ENCODE measurements at regions not wholly inside any gene's neighbourhood (a gene's known extent, or its start where the extent isn't known, plus 50 kb on each side); places are given as distances from the start of the nearest gene placed in this dataset.
A peak's percentile ranks its signal among the peaks of the same experiment; 100 is the strongest.

- H3K27ac ChIP-seq (ENCODE audit: low read depth in 2 of 2, low read length in 2 of 2), result no peak overlapping the region
- H3K4me1 ChIP-seq (ENCODE audit: control insufficient read depth in 2 of 2, insufficient read depth in 2 of 2, low read length in 2 of 2), result peaks cover 23 to 33% of the 10 kb centered on the region in 2 donors
- no peaks in the 10 kb centered on the region for H3K9me3 ChIP-seq (ENCODE audit: control insufficient read depth in 2 of 2, low read length in 2 of 2)
- no peaks in the 10 kb centered on the region for H3K27me3 ChIP-seq (ENCODE audit: control insufficient read depth in 2 of 2, insufficient read depth in 2 of 2, low read length in 2 of 2)
- H3K9ac ChIP-seq (ENCODE audit: low read depth in 1 of 2, low read length in 2 of 2), result no peak overlapping the region
- H3K4me3 ChIP-seq (ENCODE audit: low read length in 2 of 2), result no peak overlapping the region
- no peaks in the 10 kb centered on the region for H3K36me3 ChIP-seq (ENCODE audit: control insufficient read depth in 2 of 2, insufficient read depth in 2 of 2, low read length in 2 of 2)
Observed at GRCh38 chr2:8524388-8524787, 157.5 kb upstream of the ID2 start.

- no peak overlapping the region for H3K9ac ChIP-seq (ENCODE audit: low read depth in 1 of 2, low read length in 2 of 2)
- H3K27ac ChIP-seq (ENCODE audit: low read depth in 2 of 2, low read length in 2 of 2), result no peak overlapping the region
- H3K4me3 ChIP-seq (ENCODE audit: low read length in 2 of 2), result no peak overlapping the region
- H3K4me1 ChIP-seq (ENCODE audit: control insufficient read depth in 2 of 2, insufficient read depth in 2 of 2, low read length in 2 of 2), result peaks cover 23 to 33% of the 10 kb centered on the region in 2 donors
- no peaks in the 10 kb centered on the region for H3K27me3 ChIP-seq (ENCODE audit: control insufficient read depth in 2 of 2, insufficient read depth in 2 of 2, low read length in 2 of 2)
- H3K9me3 ChIP-seq (ENCODE audit: control insufficient read depth in 2 of 2, low read length in 2 of 2), result no peaks in the 10 kb centered on the region
- no peaks in the 10 kb centered on the region for H3K36me3 ChIP-seq (ENCODE audit: control insufficient read depth in 2 of 2, insufficient read depth in 2 of 2, low read length in 2 of 2)
Observed at GRCh38 chr2:8524823-8525222, 157.0 kb upstream of the ID2 start.

GRCh38 chr2:8525236-8525581 lies 156.6 kb upstream of the ID2 start:
- Histone ChIP-seq H3K4me3 (ENCODE audit: low read length in 2 of 2) (no peak overlapping the region), H3K27ac (ENCODE audit: low read depth in 2 of 2, low read length in 2 of 2) (peak overlapping the region; percentile 79 to 83), H3K4me1 (ENCODE audit: control insufficient read depth in 2 of 2, insufficient read depth in 2 of 2, low read length in 2 of 2) (peaks cover 23 to 33% of the 10 kb centered on the region in 2 donors)

GRCh38 chr2:8525582-8526402 lies 156.1 kb upstream of the ID2 start:
- no peaks in the 10 kb centered on the region for H3K36me3 ChIP-seq (ENCODE audit: control insufficient read depth in 2 of 2, insufficient read depth in 2 of 2, low read length in 2 of 2)
- peak overlapping the region; percentile 79 to 83 for H3K27ac ChIP-seq (ENCODE audit: low read depth in 2 of 2, low read length in 2 of 2)
- H3K9me3 ChIP-seq (ENCODE audit: control insufficient read depth in 2 of 2, low read length in 2 of 2), result no peaks in the 10 kb centered on the region
- H3K4me3 ChIP-seq (ENCODE audit: low read length in 2 of 2), result peak overlapping the region; percentile 4 to 13
- H3K27me3 ChIP-seq (ENCODE audit: control insufficient read depth in 2 of 2, insufficient read depth in 2 of 2, low read length in 2 of 2), result no peaks in the 10 kb centered on the region
- peak overlapping the region; percentile 34 to 58 for H3K9ac ChIP-seq (ENCODE audit: low read depth in 1 of 2, low read length in 2 of 2)
- H3K4me1 ChIP-seq (ENCODE audit: control insufficient read depth in 2 of 2, insufficient read depth in 2 of 2, low read length in 2 of 2), result peaks cover 23 to 33% of the 10 kb centered on the region in 2 donors

More at GRCh38 chr2:8525236-8525581, 156.6 kb upstream of the ID2 start:
- no peaks in the 10 kb centered on the region for H3K36me3 ChIP-seq (ENCODE audit: control insufficient read depth in 2 of 2, insufficient read depth in 2 of 2, low read length in 2 of 2)
- H3K9ac ChIP-seq (ENCODE audit: low read depth in 1 of 2, low read length in 2 of 2), result no peak overlapping the region
- H3K9me3 ChIP-seq (ENCODE audit: control insufficient read depth in 2 of 2, low read length in 2 of 2), result no peaks in the 10 kb centered on the region
- no peaks in the 10 kb centered on the region for H3K27me3 ChIP-seq (ENCODE audit: control insufficient read depth in 2 of 2, insufficient read depth in 2 of 2, low read length in 2 of 2)

GRCh38 chr2:8526403-8526696 lies 155.5 kb upstream of the ID2 start:
- Histone ChIP-seq H3K27me3 (ENCODE audit: control insufficient read depth in 2 of 2, insufficient read depth in 2 of 2, low read length in 2 of 2) (no peaks in the 10 kb centered on the region), H3K4me3 (ENCODE audit: low read length in 2 of 2) (no peak overlapping the region), H3K27ac (ENCODE audit: low read depth in 2 of 2, low read length in 2 of 2) (peak overlapping the region; percentile 79 to 83), H3K4me1 (ENCODE audit: control insufficient read depth in 2 of 2, insufficient read depth in 2 of 2, low read length in 2 of 2) (peaks cover 23 to 33% of the 10 kb centered on the region in 2 donors), H3K36me3 (ENCODE audit: control insufficient read depth in 2 of 2, insufficient read depth in 2 of 2, low read length in 2 of 2) (no peaks in the 10 kb centered on the region), H3K9ac (ENCODE audit: low read depth in 1 of 2, low read length in 2 of 2) (peak overlapping the region; percentile 34 to 58), H3K9me3 (ENCODE audit: control insufficient read depth in 2 of 2, low read length in 2 of 2) (peaks cover 0 to 4% of the 10 kb centered on the region in 2 donors)

GRCh38 chr2:8527031-8527430 lies 154.8 kb upstream of the ID2 start:
- Histone ChIP-seq H3K4me1 (ENCODE audit: control insufficient read depth in 2 of 2, insufficient read depth in 2 of 2, low read length in 2 of 2) (peaks cover 23 to 33% of the 10 kb centered on the region in 2 donors), H3K9me3 (ENCODE audit: control insufficient read depth in 2 of 2, low read length in 2 of 2) (peaks cover 0 to 6% of the 10 kb centered on the region in 2 donors), H3K36me3 (ENCODE audit: control insufficient read depth in 2 of 2, insufficient read depth in 2 of 2, low read length in 2 of 2) (no peaks in the 10 kb centered on the region), H3K4me3 (ENCODE audit: low read length in 2 of 2) (no peak overlapping the region), H3K27me3 (ENCODE audit: control insufficient read depth in 2 of 2, insufficient read depth in 2 of 2, low read length in 2 of 2) (no peaks in the 10 kb centered on the region), H3K27ac (ENCODE audit: low read depth in 2 of 2, low read length in 2 of 2) (peak overlapping the region; percentile 79 to 83), H3K9ac (ENCODE audit: low read depth in 1 of 2, low read length in 2 of 2) (no peak overlapping the region)

- no peak overlapping the region for H3K4me3 ChIP-seq (ENCODE audit: low read length in 2 of 2)
- peaks cover 23 to 28% of the 10 kb centered on the region in 2 donors for H3K4me1 ChIP-seq (ENCODE audit: control insufficient read depth in 2 of 2, insufficient read depth in 2 of 2, low read length in 2 of 2)
- H3K9ac ChIP-seq (ENCODE audit: low read depth in 1 of 2, low read length in 2 of 2), result no peak overlapping the region
- no peak overlapping the region for H3K27ac ChIP-seq (ENCODE audit: low read depth in 2 of 2, low read length in 2 of 2)
- H3K27me3 ChIP-seq (ENCODE audit: control insufficient read depth in 2 of 2, insufficient read depth in 2 of 2, low read length in 2 of 2), result no peaks in the 10 kb centered on the region
- H3K36me3 ChIP-seq (ENCODE audit: control insufficient read depth in 2 of 2, insufficient read depth in 2 of 2, low read length in 2 of 2), result no peaks in the 10 kb centered on the region
- H3K9me3 ChIP-seq (ENCODE audit: control insufficient read depth in 2 of 2, low read length in 2 of 2), result peaks cover 0 to 6% of the 10 kb centered on the region in 2 donors
Observed at GRCh38 chr2:8527676-8528075, 154.2 kb upstream of the ID2 start.

- H3K27me3 ChIP-seq (ENCODE audit: control insufficient read depth in 2 of 2, insufficient read depth in 2 of 2, low read length in 2 of 2), result no peaks in the 10 kb centered on the region
- no peaks in the 10 kb centered on the region for H3K36me3 ChIP-seq (ENCODE audit: control insufficient read depth in 2 of 2, insufficient read depth in 2 of 2, low read length in 2 of 2)
- H3K4me1 ChIP-seq (ENCODE audit: control insufficient read depth in 2 of 2, insufficient read depth in 2 of 2, low read length in 2 of 2), result peaks cover 17 to 19% of the 10 kb centered on the region in 2 donors
- no peak overlapping the region for H3K9ac ChIP-seq (ENCODE audit: low read depth in 1 of 2, low read length in 2 of 2)
- H3K27ac ChIP-seq (ENCODE audit: low read depth in 2 of 2, low read length in 2 of 2), result no peak overlapping the region
- H3K4me3 ChIP-seq (ENCODE audit: low read length in 2 of 2), result no peak overlapping the region
- peaks cover 0 to 6% of the 10 kb centered on the region in 2 donors for H3K9me3 ChIP-seq (ENCODE audit: control insufficient read depth in 2 of 2, low read length in 2 of 2)
Observed at GRCh38 chr2:8528863-8529262, 153.0 kb upstream of the ID2 start.

GRCh38 chr2:8529706-8530277 lies 152.1 kb upstream of the ID2 start:
- no peaks in the 10 kb centered on the region for H3K36me3 ChIP-seq (ENCODE audit: control insufficient read depth in 2 of 2, insufficient read depth in 2 of 2, low read length in 2 of 2)
- H3K27ac ChIP-seq (ENCODE audit: low read depth in 2 of 2, low read length in 2 of 2), result no peak overlapping the region
- peaks cover 0 to 6% of the 10 kb centered on the region in 2 donors for H3K9me3 ChIP-seq (ENCODE audit: control insufficient read depth in 2 of 2, low read length in 2 of 2)
- peaks cover 16 to 19% of the 10 kb centered on the region in 2 donors for H3K4me1 ChIP-seq (ENCODE audit: control insufficient read depth in 2 of 2, insufficient read depth in 2 of 2, low read length in 2 of 2)
- H3K9ac ChIP-seq (ENCODE audit: low read depth in 1 of 2, low read length in 2 of 2), result no peak overlapping the region
- no peaks in the 10 kb centered on the region for H3K27me3 ChIP-seq (ENCODE audit: control insufficient read depth in 2 of 2, insufficient read depth in 2 of 2, low read length in 2 of 2)
- H3K4me3 ChIP-seq (ENCODE audit: low read length in 2 of 2), result no peak overlapping the region

- Histone ChIP-seq H3K4me1 (ENCODE audit: control insufficient read depth in 2 of 2, insufficient read depth in 2 of 2, low read length in 2 of 2) (peaks cover 17 to 19% of the 10 kb centered on the region in 2 donors), H3K4me3 (ENCODE audit: low read length in 2 of 2) (no peak overlapping the region), H3K27ac (ENCODE audit: low read depth in 2 of 2, low read length in 2 of 2) (no peak overlapping the region), H3K9me3 (ENCODE audit: control insufficient read depth in 2 of 2, low read length in 2 of 2) (peaks cover 0 to 6% of the 10 kb centered on the region in 2 donors), H3K27me3 (ENCODE audit: control insufficient read depth in 2 of 2, insufficient read depth in 2 of 2, low read length in 2 of 2) (no peaks in the 10 kb centered on the region), H3K36me3 (ENCODE audit: control insufficient read depth in 2 of 2, insufficient read depth in 2 of 2, low read length in 2 of 2) (no peaks in the 10 kb centered on the region), H3K9ac (ENCODE audit: low read depth in 1 of 2, low read length in 2 of 2) (no peak overlapping the region)
Observed at GRCh38 chr2:8531481-8531880, 150.4 kb upstream of the ID2 start.
